NCI-H524 treated with DMSO at 0.1 percent for 48 hours (cell line): ENCODE measurements at regions not wholly inside any gene's neighbourhood (a gene's known extent, or its start where the extent isn't known, plus 50 kb on each side); places are given as distances from the start of the nearest gene placed in this dataset.
"Not testable (repeated sequence)": the region's sequence is repeated elsewhere in the genome, so short reads cannot be mapped to it uniquely, and the experiment has no call there.

Experiments
- DNase-seq: peaks from one replicate; lab custom pipeline; 2025; lab: John Stamatoyannopoulos, UW

- DNase-seq = no peak
These were observed 700.8 kb downstream of the MAT2B start for GRCh38 chr5:164206196-164206595.

- DNase-seq = no peak
These were observed 702.2 kb downstream of the MAT2B start for GRCh38 chr5:164207646-164208045.

GRCh38 chr5:164210491-164210890 lies 705.1 kb downstream of the MAT2B start:
- no peak for DNase-seq

- DNase-seq = no peak
These were observed 709.3 kb downstream of the MAT2B start for GRCh38 chr5:164214698-164215097.

GRCh38 chr5:164217464-164217863 lies 712.0 kb downstream of the MAT2B start:
- DNase-seq = no peak

- no peak for DNase-seq
These were observed 715.1 kb downstream of the MAT2B start for GRCh38 chr5:164220522-164220921.

- no peak for DNase-seq
These were observed 718.8 kb downstream of the MAT2B start for GRCh38 chr5:164224236-164224635.

- no peak for DNase-seq
These were observed 719.4 kb downstream of the MAT2B start for GRCh38 chr5:164224772-164225171.

- no peak for DNase-seq
These were observed 724.9 kb downstream of the MAT2B start for GRCh38 chr5:164230341-164230740.

- no peak for DNase-seq
These were observed 728.4 kb downstream of the MAT2B start for GRCh38 chr5:164233791-164234190.

- DNase-seq = no peak
These were observed 728.9 kb downstream of the MAT2B start for GRCh38 chr5:164234321-164234720.

- no peak for DNase-seq
These were observed 730.0 kb downstream of the MAT2B start for GRCh38 chr5:164235300-164235891.

GRCh38 chr5:164237486-164237885 lies 732.1 kb downstream of the MAT2B start:
- no peak for DNase-seq

GRCh38 chr5:164251781-164252180 lies 746.4 kb downstream of the MAT2B start:
- DNase-seq = not testable (repeated sequence)

GRCh38 chr5:164253764-164254163 lies 748.3 kb downstream of the MAT2B start:
- DNase-seq = no peak

- no peak for DNase-seq
These were observed 750.3 kb downstream of the MAT2B start for GRCh38 chr5:164255598-164256213.

GRCh38 chr5:164256351-164256750 lies 750.9 kb downstream of the MAT2B start:
- no peak for DNase-seq

- DNase-seq = no peak
These were observed 751.5 kb downstream of the MAT2B start for GRCh38 chr5:164256954-164257353.

GRCh38 chr5:164265566-164265965 lies 760.1 kb downstream of the MAT2B start:
- DNase-seq = no peak

- DNase-seq = no peak
These were observed 761.2 kb downstream of the MAT2B start for GRCh38 chr5:164266571-164266970.

GRCh38 chr5:164277720-164278119 lies 772.3 kb downstream of the MAT2B start:
- no peak for DNase-seq

- no peak for DNase-seq
These were observed 784.1 kb downstream of the MAT2B start for GRCh38 chr5:164289526-164289925.

- DNase-seq = no peak
These were observed 791.2 kb downstream of the MAT2B start for GRCh38 chr5:164296603-164297080.

- no peak for DNase-seq
These were observed 792.7 kb downstream of the MAT2B start for GRCh38 chr5:164298165-164298564.
